Glutamatergic neuron (in vitro differentiated cells): ENCODE measurements at regions not wholly inside any gene's neighbourhood (a gene's known extent, or its start where the extent isn't known, plus 50 kb on each side); places are given as distances from the start of the nearest gene placed in this dataset.

Experiments used
- DNase-seq: peaks from one replicate; pipeline ENCODE4 v3.0.0; 2022
- H3K27ac Mint-ChIP-seq: one replicate; pipeline ENCODE4 v1.8.0; 2020; ENCODE audit warnings: mild to moderate bottlenecking, mixed read lengths, inconsistent platforms; ENCODE audit not compliant: unreplicated experiment
- H3K27me3 Mint-ChIP-seq: one replicate; pipeline ENCODE4 v1.8.0; 2020; ENCODE audit warnings: mild to moderate bottlenecking, moderate library complexity, mixed read lengths, inconsistent platforms; ENCODE audit not compliant: unreplicated experiment
- H3K36me3 Mint-ChIP-seq: one replicate; pipeline ENCODE4 v1.8.0; 2020; ENCODE audit warnings: mild to moderate bottlenecking, mixed read lengths, inconsistent platforms; ENCODE audit not compliant: unreplicated experiment
- H3K4me1 Mint-ChIP-seq: one replicate; pipeline ENCODE4 v1.8.0; 2020; ENCODE audit warnings: mild to moderate bottlenecking, low read depth, mixed read lengths, inconsistent platforms; ENCODE audit not compliant: unreplicated experiment
- H3K4me3 Mint-ChIP-seq: one replicate; pipeline ENCODE4 v1.8.0; 2020; ENCODE audit warnings: mild to moderate bottlenecking, mixed read lengths, inconsistent platforms; ENCODE audit not compliant: unreplicated experiment
- H3K9me3 Mint-ChIP-seq: one replicate; pipeline ENCODE4 v1.8.0; 2020; ENCODE audit warnings: mild to moderate bottlenecking, moderate library complexity, mixed read lengths, inconsistent platforms; ENCODE audit not compliant: unreplicated experiment
- TF ChIP-seq, protein P1 (sequence below): fragments of 200-600 bp; sonication (generic); IDR thresholded peaks from one replicate; pipeline ENCODE4 v1.5.0; 2021; ENCODE audit not compliant: partially characterized antibody, unreplicated experiment

DNA sequence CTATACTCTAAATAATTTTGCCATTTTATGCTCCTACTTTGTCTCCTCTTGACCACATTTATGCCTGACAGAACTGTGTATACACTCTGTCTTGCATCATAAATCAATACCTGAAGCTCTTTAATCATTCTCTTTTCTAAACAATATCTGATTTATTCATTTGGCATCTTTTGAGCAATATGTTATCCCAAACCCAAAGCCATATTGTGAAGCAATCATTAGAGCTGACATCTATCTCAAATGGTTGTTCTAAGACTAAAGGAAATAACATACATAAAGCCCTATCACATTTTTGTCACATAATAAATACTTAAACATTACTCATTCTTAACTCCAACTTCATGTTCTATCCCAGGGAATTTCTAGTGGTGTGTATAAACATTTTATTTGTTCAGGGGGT is 717.6 kb downstream of the SORCS1 start:
- H3K27ac Mint-ChIP-seq, result no peak overlapping the region
- no peak overlapping the region for H3K4me3 Mint-ChIP-seq
- TF ChIP-seq, protein P1, sequence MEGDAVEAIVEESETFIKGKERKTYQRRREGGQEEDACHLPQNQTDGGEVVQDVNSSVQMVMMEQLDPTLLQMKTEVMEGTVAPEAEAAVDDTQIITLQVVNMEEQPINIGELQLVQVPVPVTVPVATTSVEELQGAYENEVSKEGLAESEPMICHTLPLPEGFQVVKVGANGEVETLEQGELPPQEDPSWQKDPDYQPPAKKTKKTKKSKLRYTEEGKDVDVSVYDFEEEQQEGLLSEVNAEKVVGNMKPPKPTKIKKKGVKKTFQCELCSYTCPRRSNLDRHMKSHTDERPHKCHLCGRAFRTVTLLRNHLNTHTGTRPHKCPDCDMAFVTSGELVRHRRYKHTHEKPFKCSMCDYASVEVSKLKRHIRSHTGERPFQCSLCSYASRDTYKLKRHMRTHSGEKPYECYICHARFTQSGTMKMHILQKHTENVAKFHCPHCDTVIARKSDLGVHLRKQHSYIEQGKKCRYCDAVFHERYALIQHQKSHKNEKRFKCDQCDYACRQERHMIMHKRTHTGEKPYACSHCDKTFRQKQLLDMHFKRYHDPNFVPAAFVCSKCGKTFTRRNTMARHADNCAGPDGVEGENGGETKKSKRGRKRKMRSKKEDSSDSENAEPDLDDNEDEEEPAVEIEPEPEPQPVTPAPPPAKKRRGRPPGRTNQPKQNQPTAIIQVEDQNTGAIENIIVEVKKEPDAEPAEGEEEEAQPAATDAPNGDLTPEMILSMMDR, result no peak
- no peaks in the 10 kb centered on the region for H3K9me3 Mint-ChIP-seq
- H3K27me3 Mint-ChIP-seq, result no peaks in the 10 kb centered on the region
- no peaks in the 10 kb centered on the region for H3K4me1 Mint-ChIP-seq
- DNase-seq, result no peak
- H3K36me3 Mint-ChIP-seq, result no peaks in the 10 kb centered on the region

GRCh38 chr10:106442223-106442622 is 722.3 kb downstream of the SORCS1 start:
- no peak overlapping the region for H3K27ac Mint-ChIP-seq
- H3K9me3 Mint-ChIP-seq, result no peaks in the 10 kb centered on the region
- TF ChIP-seq, protein P1, result no peak
- H3K36me3 Mint-ChIP-seq, result no peaks in the 10 kb centered on the region
- H3K27me3 Mint-ChIP-seq, result no peaks in the 10 kb centered on the region
- H3K4me1 Mint-ChIP-seq, result no peaks in the 10 kb centered on the region
- no peak for DNase-seq
- H3K4me3 Mint-ChIP-seq, result no peak overlapping the region

GRCh38 chr10:106440767-106441166 is 723.7 kb downstream of the SORCS1 start:
- TF ChIP-seq, protein P1, result no peak
- H3K4me3 Mint-ChIP-seq, result no peak overlapping the region
- H3K27me3 Mint-ChIP-seq, result no peaks in the 10 kb centered on the region
- no peaks in the 10 kb centered on the region for H3K4me1 Mint-ChIP-seq
- no peak for DNase-seq
- H3K27ac Mint-ChIP-seq, result no peak overlapping the region
- no peaks in the 10 kb centered on the region for H3K9me3 Mint-ChIP-seq
- no peaks in the 10 kb centered on the region for H3K36me3 Mint-ChIP-seq

GRCh38 chr10:106440355-106440754 is 724.2 kb downstream of the SORCS1 start:
- no peaks in the 10 kb centered on the region for H3K4me1 Mint-ChIP-seq
- no peak for DNase-seq
- no peaks in the 10 kb centered on the region for H3K36me3 Mint-ChIP-seq
- TF ChIP-seq, protein P1, result no peak
- H3K27me3 Mint-ChIP-seq, result no peaks in the 10 kb centered on the region
- H3K27ac Mint-ChIP-seq, result no peak overlapping the region
- H3K4me3 Mint-ChIP-seq, result no peak overlapping the region
- no peaks in the 10 kb centered on the region for H3K9me3 Mint-ChIP-seq

GRCh38 chr10:106439366-106439765 is 725.1 kb downstream of the SORCS1 start:
- Mint-ChIP-seq H3K4me1 (no peaks in the 10 kb centered on the region), H3K36me3 (no peaks in the 10 kb centered on the region), H3K9me3 (no peaks in the 10 kb centered on the region), H3K4me3 (no peak overlapping the region), H3K27me3 (no peaks in the 10 kb centered on the region), H3K27ac (no peak overlapping the region)
- TF ChIP-seq, protein P1, result no peak
- no peak for DNase-seq
